ENCODE measurements at regions not wholly inside any gene's neighbourhood (a gene's known extent, or its start where the extent isn't known, plus 50 kb on each side); places are given as distances from the start of the nearest gene placed in this dataset.

DNA sequence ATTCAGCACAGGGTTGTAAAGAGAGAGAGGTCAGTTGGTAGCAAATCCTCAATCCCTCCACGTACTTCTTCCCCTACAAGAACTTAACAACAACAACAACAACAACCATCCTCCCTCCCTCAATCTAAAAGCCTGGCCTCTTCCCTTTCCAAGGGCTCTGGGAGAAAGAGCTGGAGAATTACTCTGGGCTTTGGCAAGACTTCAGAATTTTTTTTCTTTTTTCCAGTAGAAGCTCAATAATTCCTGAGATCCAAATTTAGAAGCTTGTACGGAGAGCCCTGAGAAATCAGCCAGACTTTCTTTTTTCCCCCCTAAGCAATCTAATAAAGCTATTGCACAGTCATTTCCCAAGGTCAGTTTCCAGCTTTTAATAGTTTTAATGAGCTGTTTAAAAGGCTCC is 95.8 kb upstream of the CACNA2D3 start:
- DNase-seq (ENCODE audit: extremely low read depth, low read depth), result no peak

DNA sequence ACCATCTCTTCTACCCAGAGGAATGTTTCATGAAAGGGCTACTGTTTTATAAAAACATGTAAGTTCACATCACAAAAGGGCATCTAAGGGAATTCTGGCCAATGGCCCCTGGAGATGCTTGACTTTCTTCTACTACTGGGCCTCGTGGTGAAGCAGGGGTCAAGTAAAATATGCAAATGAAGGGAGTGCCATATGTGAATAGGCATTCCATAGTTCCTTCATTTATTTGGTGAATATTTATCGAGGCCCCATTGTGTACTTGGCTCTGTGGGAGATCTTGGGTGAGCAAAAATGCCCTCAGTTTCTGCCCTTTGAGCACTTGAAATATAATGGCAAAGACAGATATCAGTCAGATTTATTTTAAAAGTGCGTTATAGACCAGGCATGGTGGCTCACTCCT is 101.3 kb upstream of the CACNA2D3 start:
- DNase-seq (ENCODE audit: extremely low read depth, low read depth), result no peak

DNA sequence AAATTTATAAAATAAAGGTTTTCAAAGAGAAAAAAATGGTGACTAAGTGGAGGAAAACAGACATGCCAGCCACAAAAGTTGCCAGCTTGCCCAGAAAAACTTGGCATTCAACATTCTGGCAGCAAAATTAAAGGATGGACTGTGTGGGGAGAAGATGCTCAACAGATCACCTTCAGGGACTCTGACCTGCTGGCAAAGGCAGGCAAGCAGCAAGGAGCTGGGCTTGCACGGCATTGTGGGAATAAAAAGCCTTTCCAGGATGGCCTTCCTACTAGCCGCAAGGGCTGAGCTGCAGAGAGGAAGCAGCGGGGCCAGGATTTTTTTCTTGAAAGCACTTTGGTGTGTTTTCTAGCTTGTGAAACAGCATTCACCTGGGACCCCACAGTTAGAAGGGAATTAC is 101.9 kb upstream of the CACNA2D3 start:
- no peak for DNase-seq (ENCODE audit: extremely low read depth, low read depth)

DNA sequence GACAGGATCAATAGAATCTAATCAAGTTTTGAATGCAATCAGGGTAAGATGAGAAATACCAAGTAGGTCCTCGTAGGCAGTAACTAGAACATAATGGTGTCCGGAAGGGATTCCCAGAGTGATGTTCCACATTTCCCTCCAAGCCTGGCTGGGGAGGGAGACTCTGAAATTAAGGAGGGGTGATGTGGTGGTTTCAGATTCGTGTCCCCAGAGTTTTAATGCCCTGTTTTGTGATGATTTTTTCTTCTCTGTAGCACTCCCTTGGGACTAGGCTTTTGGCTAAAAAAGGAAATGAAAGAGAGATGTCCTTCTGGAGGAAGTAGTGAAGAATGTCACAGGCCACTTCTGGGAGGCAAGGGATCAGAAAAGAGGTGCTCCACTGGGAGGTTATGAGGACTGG is 108.3 kb upstream of the CACNA2D3 start:
- no peak for DNase-seq (ENCODE audit: extremely low read depth, low read depth)

DNA sequence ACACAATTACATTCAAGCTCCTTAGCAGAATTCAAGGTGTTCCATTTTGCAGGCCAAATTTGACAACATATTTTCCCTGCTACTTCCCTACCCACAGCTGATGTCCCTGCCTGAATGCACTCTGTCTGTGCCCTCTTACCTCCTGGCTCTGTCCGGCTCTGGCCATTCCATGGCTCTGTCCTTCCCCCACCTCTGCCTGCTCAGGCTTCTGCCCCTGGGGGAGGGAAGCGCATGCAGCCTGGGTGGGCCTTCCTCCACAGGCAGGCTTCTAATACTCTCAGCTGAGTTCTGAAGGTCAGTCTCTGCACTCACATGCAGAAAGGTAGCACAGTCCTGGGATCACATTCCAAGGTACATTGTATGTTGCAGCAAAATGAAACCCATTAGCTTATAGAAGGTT is 113.6 kb upstream of the CACNA2D3 start:
- DNase-seq (ENCODE audit: extremely low read depth, low read depth), result no peak

DNA sequence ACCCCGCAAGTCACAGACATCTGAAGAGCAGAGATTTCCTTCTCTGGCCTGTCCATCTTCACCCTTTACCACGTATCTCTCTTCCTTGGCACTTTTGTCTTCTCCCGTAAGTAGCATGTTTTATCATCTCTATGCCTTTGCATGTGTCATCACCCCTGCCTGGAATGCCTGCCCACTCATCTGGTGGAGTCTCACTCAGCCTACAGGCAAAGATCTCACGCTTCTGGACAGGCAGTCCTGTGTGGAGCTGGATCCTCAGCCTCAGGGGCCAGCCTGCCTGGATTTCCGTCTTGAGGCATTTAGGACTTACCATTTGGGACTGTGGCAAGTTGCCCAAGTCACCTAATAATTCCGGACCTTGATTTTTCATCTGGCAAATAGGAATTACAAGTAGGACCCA is 114.3 kb upstream of the CACNA2D3 start:
- no peak for DNase-seq (ENCODE audit: extremely low read depth, low read depth)

DNA sequence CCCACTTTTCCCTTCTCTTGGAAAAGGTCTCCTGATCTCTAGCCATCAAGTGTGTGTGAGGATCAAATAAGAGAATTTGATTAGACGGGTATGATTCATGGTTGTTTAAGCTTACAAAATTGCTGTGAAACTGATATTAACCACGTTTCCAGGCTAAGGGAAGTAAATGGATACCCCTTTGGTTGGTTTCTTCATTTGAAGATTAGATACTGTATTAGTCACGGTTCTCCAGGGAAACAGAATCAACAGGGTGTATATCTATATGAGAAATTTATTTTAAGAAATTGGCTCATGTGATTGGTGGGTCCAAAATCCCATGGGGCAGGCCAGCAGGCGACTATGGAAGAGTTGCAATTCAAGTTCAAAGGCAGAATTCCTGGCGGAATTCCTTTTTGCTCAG is 112.7 kb upstream of the SELENOK start:
- DNase-seq (ENCODE audit: extremely low read depth, low read depth), result no peak

DNA sequence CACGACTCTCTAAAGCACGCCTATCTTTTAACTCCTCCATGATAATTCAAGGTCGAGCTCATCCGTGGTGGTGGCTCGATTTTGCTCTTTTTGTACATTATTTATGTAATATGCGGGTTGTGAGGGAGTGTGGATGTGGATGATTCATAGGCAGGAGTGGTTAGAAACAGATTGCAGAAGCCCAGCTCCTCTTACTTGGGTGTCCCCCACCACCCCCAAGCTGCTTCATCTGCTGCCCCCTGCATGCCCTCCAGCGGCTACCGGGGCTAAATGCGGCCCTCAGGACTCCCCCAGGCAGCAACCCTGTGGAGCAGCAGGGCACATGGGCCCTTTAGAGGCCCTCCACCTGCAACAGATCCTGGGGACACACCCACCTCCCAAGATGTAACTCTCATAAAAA is 111.5 kb upstream of the SELENOK start:
- DNase-seq (ENCODE audit: extremely low read depth, low read depth), result no peak

DNA sequence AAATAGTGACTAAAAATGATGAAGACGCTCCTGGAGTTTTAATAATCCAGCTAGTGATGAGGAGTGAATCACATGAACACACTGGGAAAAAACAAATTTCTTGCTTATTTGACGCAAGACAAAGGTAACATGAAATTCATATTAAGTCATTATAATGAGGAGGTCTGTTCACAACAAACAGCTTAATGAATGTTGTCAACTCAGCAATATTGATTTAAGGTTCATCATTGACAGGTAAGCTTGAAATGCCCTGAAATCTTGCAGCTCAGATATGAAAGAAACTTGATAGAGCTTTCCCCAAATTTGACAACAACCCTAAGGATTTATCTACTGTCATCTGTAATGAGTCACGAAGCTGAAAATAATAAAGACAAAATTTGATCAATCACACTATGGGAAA is 108.1 kb upstream of the SELENOK start:
- DNase-seq (ENCODE audit: extremely low read depth, low read depth), result no peak

DNA sequence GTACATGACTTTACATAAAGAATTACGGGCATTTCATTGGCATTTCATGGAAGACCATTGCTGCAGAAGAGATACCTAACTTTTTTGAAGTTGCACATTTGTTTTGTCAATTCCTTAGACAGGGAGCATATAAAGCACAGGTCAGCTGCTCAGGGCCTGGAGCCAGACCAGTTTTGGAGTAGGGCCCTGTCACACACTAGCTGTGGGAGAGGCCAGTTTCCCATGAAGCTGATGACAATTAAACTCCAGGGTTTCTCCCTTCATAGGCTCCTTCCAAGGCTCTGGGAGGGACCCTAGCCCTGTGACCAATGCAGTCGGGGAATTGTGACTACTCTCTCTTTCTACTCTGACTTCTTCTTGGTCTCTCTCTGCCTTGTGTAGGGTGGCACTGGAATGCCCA is 107.3 kb upstream of the SELENOK start:
- no peak for DNase-seq (ENCODE audit: extremely low read depth, low read depth)

DNA sequence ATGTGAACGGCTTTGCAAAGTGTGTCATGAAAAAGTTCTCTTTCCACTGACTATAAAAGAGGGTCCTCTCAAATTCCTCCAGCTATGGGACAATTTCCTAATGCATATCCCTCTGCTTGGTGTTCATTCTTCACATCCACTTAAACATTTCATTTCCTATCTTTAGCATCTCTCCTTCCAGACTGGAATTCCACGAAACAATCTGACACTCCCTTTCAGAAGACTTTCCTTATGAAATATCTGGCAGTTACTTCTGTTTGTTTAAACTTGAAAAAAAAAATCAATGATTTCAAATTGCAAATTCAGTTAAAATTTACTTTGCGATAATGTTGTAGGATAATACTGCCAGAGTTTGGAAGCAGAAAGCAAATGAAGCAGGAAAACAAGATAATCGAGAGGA is 105.8 kb upstream of the SELENOK start:
- DNase-seq (ENCODE audit: extremely low read depth, low read depth), result no peak

DNA sequence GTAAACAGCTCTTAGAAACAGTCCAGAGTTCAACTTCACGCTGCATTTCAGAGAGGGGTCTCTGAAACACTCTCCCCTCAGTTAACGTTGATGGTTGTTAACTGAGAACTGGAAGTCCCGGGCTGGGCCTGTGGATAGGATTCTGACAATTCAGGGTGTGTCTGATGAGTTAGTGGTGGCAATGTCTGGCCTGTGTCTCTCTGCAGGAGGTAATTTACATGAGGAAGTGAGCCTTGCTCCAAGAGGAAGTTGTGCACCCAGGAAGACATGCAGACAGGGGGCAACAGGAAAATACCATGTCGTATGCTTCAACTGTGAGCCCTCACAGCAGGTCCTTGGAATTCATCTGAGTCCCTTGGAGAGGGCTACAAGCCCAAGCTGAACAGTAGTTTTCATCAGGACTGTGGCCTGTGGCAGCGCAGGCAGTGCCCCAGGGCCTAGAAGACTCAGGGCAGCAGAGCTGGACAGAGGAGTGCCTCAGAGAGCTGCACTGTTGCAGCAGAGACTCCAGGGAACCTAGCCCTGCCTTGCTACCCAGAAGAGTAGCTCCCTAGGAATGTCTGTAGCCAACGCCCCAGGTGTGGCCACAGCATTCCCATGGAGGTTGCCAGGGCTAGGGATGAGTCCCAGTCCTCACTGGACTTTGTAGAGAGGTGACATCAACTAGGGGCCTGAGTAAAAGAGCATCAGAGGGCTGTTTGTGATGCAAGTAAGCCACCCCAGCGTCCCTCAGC is 104.6 kb upstream of the SELENOK start:
- DNase-seq (ENCODE audit: extremely low read depth, low read depth), result no peak

DNA sequence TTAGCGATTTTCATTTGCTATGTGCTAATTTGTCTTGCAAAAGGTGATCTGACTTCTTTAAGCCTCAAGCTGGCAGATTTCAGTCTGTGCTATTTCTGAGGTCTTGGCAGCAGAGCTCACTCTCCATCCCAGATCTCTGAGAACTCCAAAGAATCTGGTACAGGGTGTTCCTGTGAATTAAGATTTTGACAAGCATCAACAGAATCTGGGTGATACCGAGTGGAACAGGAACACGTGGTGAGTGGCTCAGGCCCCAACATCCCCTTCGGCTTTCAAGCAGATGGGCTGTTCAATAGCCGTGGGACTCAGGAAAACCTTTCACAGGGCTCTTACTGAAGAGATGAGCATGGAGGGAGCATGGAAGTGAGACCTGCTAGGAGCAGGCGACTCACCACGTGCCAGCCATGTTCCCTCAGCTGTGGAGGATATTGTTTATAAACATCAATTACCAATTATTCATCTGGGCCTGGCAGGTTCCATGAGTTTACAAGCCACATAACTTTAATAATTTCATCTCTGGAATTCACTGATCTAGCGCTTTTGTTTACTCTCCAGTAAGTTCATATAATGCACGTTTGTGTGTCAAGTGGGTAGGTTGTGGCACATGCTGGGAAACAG is 103.4 kb upstream of the SELENOK start:
- no peak for DNase-seq (ENCODE audit: extremely low read depth, low read depth)

DNA sequence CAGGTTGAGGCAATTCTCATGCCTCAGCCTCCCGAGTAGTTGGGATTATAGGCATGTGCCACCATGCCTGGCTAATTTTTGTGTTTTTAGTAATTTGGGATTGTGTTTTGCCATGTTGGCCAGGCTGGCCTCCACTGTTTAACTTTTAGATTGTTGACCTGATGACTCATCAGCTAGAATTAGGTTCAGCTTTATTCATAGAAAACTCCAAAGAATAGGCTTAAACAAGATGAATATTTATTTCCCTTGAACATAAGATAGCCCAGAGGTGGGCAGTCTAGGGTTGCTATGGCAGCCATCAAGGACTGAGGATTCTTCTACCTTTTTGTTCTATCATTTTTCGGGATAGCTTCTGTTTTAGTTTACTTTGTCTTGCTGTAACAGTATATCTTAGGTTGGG is 99.6 kb upstream of the SELENOK start:
- no peak for DNase-seq (ENCODE audit: extremely low read depth, low read depth)

DNA sequence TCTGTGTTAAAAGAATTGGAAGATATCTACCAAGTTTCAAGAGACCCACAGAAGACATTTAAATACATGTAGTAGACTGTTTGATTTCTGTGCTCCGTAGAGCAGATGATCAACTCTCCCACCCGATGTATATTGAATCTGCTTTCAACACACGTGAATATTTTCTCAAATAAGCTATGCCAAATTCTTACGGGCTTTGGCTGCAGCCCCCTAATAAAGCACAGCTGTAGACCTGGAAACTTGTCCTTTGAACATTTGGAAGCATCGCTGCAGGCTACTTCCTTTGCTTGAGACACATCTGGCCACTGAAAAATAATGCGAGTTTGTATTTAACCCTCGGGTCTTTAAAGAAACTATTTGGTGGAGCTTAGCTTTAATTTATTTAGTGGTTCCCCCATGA is 98.3 kb upstream of the SELENOK start:
- no peak for DNase-seq (ENCODE audit: extremely low read depth, low read depth)

DNA sequence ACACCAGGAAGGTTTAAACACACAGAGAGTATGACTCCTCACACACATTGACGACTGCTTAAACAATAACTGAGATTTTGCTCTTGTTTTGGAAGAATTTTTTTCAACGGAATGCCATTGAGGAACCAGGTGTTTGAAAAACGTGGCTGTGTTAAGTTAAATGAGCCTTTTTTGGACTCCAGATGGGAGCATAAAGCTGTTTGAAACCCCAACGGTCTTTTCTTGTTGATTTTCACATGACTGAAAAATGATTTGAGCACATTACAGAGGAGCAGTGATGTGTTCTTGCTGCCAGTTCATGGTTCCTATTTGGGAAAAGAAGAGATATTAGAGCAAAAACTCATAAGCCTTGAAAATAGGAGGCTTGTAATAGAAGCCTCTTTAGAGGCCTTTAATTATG is 97.8 kb upstream of the SELENOK start:
- DNase-seq (ENCODE audit: extremely low read depth, low read depth), result no peak

DNA sequence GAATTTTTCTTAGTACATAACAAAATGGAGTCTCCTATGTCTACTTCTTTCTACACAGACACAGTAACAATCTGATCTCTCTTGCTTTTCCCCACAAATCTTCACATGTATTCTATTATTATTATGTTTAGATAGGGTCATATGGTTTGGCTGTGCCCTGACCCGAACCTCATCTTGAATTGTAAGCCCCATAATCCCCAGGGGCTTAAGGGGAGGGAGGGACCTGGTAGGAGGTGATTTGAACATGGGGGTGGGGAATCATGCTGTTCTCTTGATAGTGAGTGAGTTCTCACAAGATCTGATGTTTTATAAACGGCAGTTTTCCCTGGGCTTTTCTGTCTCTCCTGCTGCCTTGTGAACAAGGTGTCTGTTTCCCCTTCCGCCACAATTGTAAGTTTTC is 86.7 kb upstream of the SELENOK start:
- DNase-seq (ENCODE audit: extremely low read depth, low read depth), result no peak

DNA sequence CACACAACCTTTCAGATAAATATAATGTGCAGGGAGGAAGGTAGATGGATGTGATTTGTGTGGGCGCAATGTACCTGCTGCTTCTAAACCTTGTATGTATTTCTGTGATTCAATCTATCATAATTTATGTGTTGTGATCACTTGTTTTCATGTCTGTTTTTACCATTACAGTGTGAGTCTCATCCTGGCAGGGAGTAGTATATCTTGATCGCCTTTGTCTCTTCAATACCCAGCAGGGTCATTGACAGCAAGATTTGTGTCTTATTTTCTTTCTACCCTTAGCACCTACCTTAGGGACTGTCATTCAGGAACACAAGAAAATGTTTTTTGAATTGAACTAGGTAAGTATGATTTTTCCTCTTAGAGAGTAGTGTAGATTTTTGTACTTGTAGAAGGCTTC is 83.7 kb upstream of the SELENOK start:
- no peak for DNase-seq (ENCODE audit: extremely low read depth, low read depth)

DNA sequence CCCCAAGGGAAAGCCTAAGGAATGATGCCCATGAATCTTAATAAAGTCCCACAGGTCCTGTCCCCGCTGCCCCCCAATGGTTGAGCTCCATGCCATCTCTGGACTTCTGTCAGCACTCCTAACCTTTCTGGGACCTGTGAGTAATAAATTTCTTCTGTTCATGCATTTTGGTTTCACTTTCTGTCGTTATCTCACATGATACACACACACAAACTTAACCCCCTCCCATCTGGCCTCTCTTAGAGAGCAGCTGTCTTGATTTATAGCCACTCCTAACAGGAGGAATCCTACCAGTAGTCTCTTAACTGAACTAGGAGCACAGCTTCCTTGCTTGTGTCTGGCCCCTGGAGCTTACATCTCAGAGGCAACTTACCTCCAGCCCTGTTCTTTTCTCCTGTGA is 82.7 kb upstream of the SELENOK start:
- no peak for DNase-seq (ENCODE audit: extremely low read depth, low read depth)

DNA sequence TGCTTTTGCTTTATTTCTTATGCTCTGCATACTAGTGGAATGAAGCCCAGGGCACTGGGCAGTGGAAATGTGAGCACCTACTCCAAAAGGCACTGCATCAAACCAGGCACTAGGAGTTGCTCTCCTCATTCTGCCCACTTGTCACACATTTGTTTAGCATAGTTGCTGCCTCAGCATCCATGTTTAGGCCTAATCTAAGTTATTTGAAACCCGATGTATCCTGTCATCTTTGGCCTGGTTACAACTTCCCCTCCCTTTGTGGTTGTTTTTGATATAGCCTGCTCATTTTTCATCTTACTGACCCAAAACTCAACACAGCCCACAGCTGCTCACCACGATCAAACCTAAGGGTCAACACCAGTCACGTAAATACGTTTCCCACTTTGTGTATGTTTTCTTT is 82.2 kb upstream of the SELENOK start:
- DNase-seq (ENCODE audit: extremely low read depth, low read depth), result no peak

DNA sequence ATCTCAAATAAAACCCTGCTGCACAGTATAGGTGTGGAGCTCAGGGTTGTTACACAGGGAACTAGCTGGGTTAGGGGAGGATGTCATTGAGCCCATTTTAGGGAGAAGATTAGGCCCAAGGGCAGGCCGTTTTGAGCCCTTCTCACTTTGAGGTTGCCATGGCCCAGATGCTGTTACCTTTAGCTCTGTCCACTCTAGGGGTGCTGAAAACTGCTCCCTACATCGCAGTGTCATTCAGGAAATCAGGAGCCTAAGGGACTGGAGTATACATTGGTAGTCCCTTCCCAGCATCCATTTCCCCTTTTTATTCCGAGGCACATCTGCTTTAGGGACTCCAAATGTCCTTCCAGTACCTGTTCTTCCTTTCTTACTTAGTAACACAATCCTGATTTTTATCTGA is 79.0 kb upstream of the SELENOK start:
- DNase-seq (ENCODE audit: extremely low read depth, low read depth), result no peak

DNA sequence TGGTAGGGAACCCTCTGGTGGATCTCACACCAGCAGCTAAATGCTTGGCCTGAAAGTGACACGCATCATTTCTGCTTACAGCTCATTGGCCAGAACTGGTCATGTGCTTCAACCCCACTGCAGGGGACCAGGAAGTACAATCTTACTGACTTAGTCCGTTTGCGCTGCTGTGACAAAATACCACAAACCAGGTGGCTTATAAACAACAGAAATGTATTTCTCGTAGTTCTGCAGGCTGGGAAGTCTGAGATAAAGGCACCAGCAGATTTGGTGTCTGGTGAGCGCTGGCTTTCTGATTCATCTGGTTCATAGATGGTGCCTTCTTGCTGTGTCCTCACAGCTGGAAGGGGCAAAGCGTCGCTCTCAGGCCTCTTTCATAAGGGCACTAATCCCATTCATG is 77.4 kb upstream of the SELENOK start:
- no peak for DNase-seq (ENCODE audit: extremely low read depth, low read depth)

DNA sequence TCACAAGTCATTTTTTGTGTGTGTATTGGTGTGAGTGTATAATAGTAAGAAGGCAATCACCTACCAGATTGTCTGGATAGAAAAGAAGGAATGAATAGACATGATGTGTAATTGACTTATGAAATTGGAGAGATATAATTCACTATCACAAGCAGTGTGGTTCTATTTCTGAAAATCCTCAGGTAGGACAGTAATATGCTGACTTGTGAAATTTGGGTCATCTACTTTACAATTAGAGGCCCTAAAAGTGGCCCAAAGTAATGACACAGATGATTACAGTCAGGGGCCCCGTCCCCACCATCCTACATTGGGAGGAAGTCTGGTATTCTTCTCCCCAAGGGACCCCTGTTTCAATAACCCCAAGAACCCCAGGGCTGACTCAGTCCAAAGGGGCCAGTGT is 73.6 kb upstream of the SELENOK start:
- no peak for DNase-seq (ENCODE audit: extremely low read depth, low read depth)

All from NCI-H460 (cell line).